ENCODE measurements at regions not wholly inside any gene's neighbourhood (a gene's known extent, or its start where the extent isn't known, plus 50 kb on each side); places are given as distances from the start of the nearest gene placed in this dataset.

DNA sequence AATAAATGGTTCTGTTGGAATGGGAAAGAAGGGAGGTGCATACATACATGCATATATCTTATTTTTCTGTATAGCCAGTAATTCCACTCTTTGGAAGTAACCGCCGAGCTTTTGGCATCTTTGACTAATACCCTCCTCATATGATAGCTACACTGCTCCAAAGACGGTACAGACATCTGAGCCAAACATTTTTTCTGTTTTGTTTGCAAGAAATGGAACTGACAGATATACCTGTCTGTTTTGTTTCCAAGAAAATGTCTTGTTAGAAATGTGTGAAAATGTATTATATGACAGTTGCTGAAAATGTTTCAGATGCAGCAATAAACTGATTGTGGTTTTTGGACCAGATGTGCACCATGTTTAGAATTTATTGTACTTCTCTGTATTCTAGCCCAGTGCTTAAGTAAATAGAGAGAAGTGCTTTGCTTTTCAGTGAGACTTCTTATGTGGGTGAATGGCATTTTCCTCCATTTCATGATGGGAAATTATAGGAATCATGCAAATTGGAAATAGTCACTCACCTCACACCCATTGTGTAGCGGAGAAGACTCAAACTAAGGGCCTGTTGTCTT lies 396.9 kb downstream of the KCNRG start:
- TF ChIP-seq EZH2phosphoT487 (IDR thresholded peaks at IDR 0.05; ENCODE audit: low read depth, severe bottlenecking, unreplicated experiment), result no peak
- no peak for TF ChIP-seq EZH2 (IDR thresholded peaks at IDR 0.05; ENCODE audit: borderline replicate concordance)
- TF ChIP-seq, protein P1, sequence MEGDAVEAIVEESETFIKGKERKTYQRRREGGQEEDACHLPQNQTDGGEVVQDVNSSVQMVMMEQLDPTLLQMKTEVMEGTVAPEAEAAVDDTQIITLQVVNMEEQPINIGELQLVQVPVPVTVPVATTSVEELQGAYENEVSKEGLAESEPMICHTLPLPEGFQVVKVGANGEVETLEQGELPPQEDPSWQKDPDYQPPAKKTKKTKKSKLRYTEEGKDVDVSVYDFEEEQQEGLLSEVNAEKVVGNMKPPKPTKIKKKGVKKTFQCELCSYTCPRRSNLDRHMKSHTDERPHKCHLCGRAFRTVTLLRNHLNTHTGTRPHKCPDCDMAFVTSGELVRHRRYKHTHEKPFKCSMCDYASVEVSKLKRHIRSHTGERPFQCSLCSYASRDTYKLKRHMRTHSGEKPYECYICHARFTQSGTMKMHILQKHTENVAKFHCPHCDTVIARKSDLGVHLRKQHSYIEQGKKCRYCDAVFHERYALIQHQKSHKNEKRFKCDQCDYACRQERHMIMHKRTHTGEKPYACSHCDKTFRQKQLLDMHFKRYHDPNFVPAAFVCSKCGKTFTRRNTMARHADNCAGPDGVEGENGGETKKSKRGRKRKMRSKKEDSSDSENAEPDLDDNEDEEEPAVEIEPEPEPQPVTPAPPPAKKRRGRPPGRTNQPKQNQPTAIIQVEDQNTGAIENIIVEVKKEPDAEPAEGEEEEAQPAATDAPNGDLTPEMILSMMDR (IDR thresholded peaks at IDR 0.05; ENCODE audit: poor library complexity), result no peak
- Histone ChIP-seq H3K9me2 (replicated peaks; ENCODE audit: insufficient read depth) (no peaks in the 10 kb centered on the region), H3K79me2 (no peaks in the 10 kb centered on the region), H4K20me1 (ENCODE audit: insufficient read depth, poor library complexity, severe bottlenecking) (no peaks in the 10 kb centered on the region), H3K27me3 (no peaks in the 10 kb centered on the region), H3K4me2 (peak overlapping the region; percentile 21), H3K27ac (peak overlapping the region; percentile 65), H3K9me3 (ENCODE audit: low read depth) (no peaks in the 10 kb centered on the region), H3K4me1 (ENCODE audit: insufficient read depth) (peaks cover 31% of the 10 kb centered on the region), H3K36me3 (replicated peaks; ENCODE audit: insufficient read depth, low read depth) (no peaks in the 10 kb centered on the region), H2AFZ (no peak overlapping the region), H3K4me3 (no peak overlapping the region)
- WGBS (ENCODE audit: low lambda C conversion rate, missing lambda C conversion rate), result 52% methylated on average over 4 of the region's 4 CpGs
- peak; percentile 24 for DNase-seq (ENCODE audit: low spot score)

GRCh38 chr13:50414640-50415039 lies 399.4 kb downstream of the KCNRG start:
- TF ChIP-seq EZH2phosphoT487 (IDR thresholded peaks at IDR 0.05; ENCODE audit: low read depth, severe bottlenecking, unreplicated experiment), result no peak
- TF ChIP-seq, protein P1 (IDR thresholded peaks at IDR 0.05; ENCODE audit: poor library complexity), result no peak
- TF ChIP-seq EZH2 (IDR thresholded peaks at IDR 0.05; ENCODE audit: borderline replicate concordance), result no peak
- Histone ChIP-seq H3K9me3 (ENCODE audit: low read depth) (no peaks in the 10 kb centered on the region), H3K9me2 (replicated peaks; ENCODE audit: insufficient read depth) (no peaks in the 10 kb centered on the region), H2AFZ (no peak overlapping the region), H3K27me3 (no peaks in the 10 kb centered on the region), H3K79me2 (no peaks in the 10 kb centered on the region), H3K4me2 (no peak overlapping the region), H3K4me1 (ENCODE audit: insufficient read depth) (peaks cover 32% of the 10 kb centered on the region), H3K36me3 (replicated peaks; ENCODE audit: insufficient read depth, low read depth) (no peaks in the 10 kb centered on the region), H4K20me1 (ENCODE audit: insufficient read depth, poor library complexity, severe bottlenecking) (no peaks in the 10 kb centered on the region), H3K27ac (no peak overlapping the region), H3K4me3 (no peak overlapping the region)
- DNase-seq (ENCODE audit: low spot score), result no peak
- whole genome bisulfite sequencing (ENCODE audit: low lambda C conversion rate, missing lambda C conversion rate), result 96% methylated on average over 1 of the region's 1 CpG

DNA sequence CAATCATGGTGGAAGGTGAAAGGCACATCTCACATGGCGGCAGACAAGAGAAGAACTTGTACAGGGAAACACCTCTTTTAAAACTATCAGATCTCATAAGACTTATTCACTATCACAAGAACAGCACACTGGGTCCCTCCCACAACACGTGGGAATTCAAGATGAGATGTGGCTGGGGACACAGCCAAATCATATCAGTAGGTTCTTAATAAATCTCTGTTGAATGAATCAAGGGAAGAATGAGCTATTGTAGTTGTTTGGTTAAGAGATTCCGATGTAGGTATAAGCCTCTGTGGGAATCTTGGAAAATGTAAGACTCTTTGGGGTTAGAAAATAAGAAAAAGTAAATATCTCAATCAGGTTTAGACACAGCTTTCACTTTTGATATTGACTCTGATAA lies 400.2 kb downstream of the KCNRG start:
- H3K4me3 ChIP-seq, result no peak overlapping the region
- H3K4me1 ChIP-seq (ENCODE audit: insufficient read depth), result peaks cover 35% of the 10 kb centered on the region
- no peak overlapping the region for H3K4me2 ChIP-seq
- no peaks in the 10 kb centered on the region for H3K27me3 ChIP-seq
- no peak for DNase-seq (ENCODE audit: low spot score)
- no peaks in the 10 kb centered on the region for H3K9me2 ChIP-seq (replicated peaks; ENCODE audit: insufficient read depth)
- H3K36me3 ChIP-seq (replicated peaks; ENCODE audit: insufficient read depth, low read depth), result no peaks in the 10 kb centered on the region
- no peak for TF ChIP-seq EZH2 (IDR thresholded peaks at IDR 0.05; ENCODE audit: borderline replicate concordance)
- no peak for TF ChIP-seq EZH2phosphoT487 (IDR thresholded peaks at IDR 0.05; ENCODE audit: low read depth, severe bottlenecking, unreplicated experiment)
- TF ChIP-seq, protein P1 (IDR thresholded peaks at IDR 0.05; ENCODE audit: poor library complexity), result no peak
- WGBS (ENCODE audit: low lambda C conversion rate, missing lambda C conversion rate), result 92% methylated on average over 3 of the region's 3 CpGs
- H3K79me2 ChIP-seq, result no peaks in the 10 kb centered on the region
- H3K9me3 ChIP-seq (ENCODE audit: low read depth), result no peaks in the 10 kb centered on the region
- H2AFZ ChIP-seq, result no peak overlapping the region
- H3K27ac ChIP-seq, result no peak overlapping the region
- no peaks in the 10 kb centered on the region for H4K20me1 ChIP-seq (ENCODE audit: insufficient read depth, poor library complexity, severe bottlenecking)

Data from hepatocyte (in vitro differentiated cells).